SU-DHL-6 (cell line): ENCODE measurements at regions not wholly inside any gene's neighbourhood (a gene's known extent, or its start where the extent isn't known, plus 50 kb on each side); places are given as distances from the start of the nearest gene placed in this dataset.

ENCODE experiments used
- H2AFZ ChIP-seq: fragments of 200-600 bp; sonication (generic); 2 replicates; pipeline ENCODE4 v1.6.1; 2014; ENCODE audit warnings: low read depth, mild to moderate bottlenecking, moderate library complexity, mixed read lengths, antibody characterized with exemption, low read length; ENCODE audit not compliant: severe bottlenecking
- H3F3A ChIP-seq: fragments of 200-600 bp; shearing (Covaris generic); 2 replicates; pipeline ENCODE4 v1.6.0; 2016; ENCODE audit warnings: antibody characterized with exemption, mild to moderate bottlenecking; ENCODE audit not compliant: insufficient read depth
- H3K27ac ChIP-seq: fragments of 200-600 bp; sonication (generic); 2 replicates; pipeline ENCODE4 v1.5.1; 2016; ENCODE audit warnings: low read depth, mild to moderate bottlenecking, low read length, moderate library complexity, mixed read lengths
- H3K27me3 ChIP-seq: fragments of 200-600 bp; sonication (generic), shearing (Covaris generic); 2 replicates; pipeline ENCODE4 v1.6.0; 2014; ENCODE audit warnings: mild to moderate bottlenecking, low read length
- H3K36me3 ChIP-seq: fragments of 200-600 bp; sonication (generic); 2 replicates; pipeline ENCODE4 v1.6.1; 2014; ENCODE audit warnings: mild to moderate bottlenecking, low read length, mixed read lengths
- H3K4me2 ChIP-seq: fragments of 300-600, 200-600 bp; shearing (Covaris generic), sonication (generic); 2 replicates; pipeline ENCODE4 v1.6.0; 2014; ENCODE audit warnings: low read length, low read depth, mild to moderate bottlenecking; ENCODE audit not compliant: poor library complexity, severe bottlenecking
- H3K4me3 ChIP-seq: fragments of 200-600 bp; sonication (generic); 2 replicates; pipeline ENCODE4 v1.5.1; 2014; ENCODE audit warnings: antibody characterized with exemption, low read length, mild to moderate bottlenecking, mixed read lengths; ENCODE audit not compliant: insufficient read depth, poor library complexity, severe bottlenecking
- H3K79me2 ChIP-seq: fragments of 200-600 bp; sonication (generic); 2 replicates; pipeline ENCODE4 v1.6.1; 2014; ENCODE audit warnings: mild to moderate bottlenecking, low read length, moderate library complexity; ENCODE audit not compliant: insufficient read depth
- H3K9ac ChIP-seq: fragments of 200-600 bp; sonication (generic); 2 replicates; pipeline ENCODE4 v1.7.0; 2014; ENCODE audit warnings: mild to moderate bottlenecking, low read length
- H3K9me2 ChIP-seq: fragments of 200-600 bp; sonication (generic); replicated peaks from 2 replicates; pipeline ENCODE4 v1.6.1; 2014; ENCODE audit warnings: low read length; ENCODE audit not compliant: insufficient read depth
- H3K9me3 ChIP-seq: fragments of 200-600 bp; sonication (generic); 2 replicates; pipeline ENCODE4 v1.6.1; 2014; ENCODE audit warnings: low read length, mixed read lengths; ENCODE audit not compliant: insufficient read depth
- H4K20me1 ChIP-seq: fragments of 200-600 bp; sonication (generic); 2 replicates; pipeline ENCODE4 v1.6.1; 2014; ENCODE audit warnings: low read depth, mild to moderate bottlenecking, antibody characterized with exemption, low read length, moderate library complexity, mixed read lengths
- CTCF ChIP-seq: fragments of 200-600 bp; sonication (generic); IDR thresholded peaks from one replicate; pipeline ENCODE4 v1.5.1; 2017; ENCODE audit warnings: antibody characterized with exemption, mild to moderate bottlenecking, low read length, moderate library complexity; ENCODE audit not compliant: insufficient read depth, poor library complexity, severe bottlenecking
- EZH2phosphoT487 ChIP-seq: fragments of 200-600 bp; sonication (generic), shearing (Covaris generic); conservative IDR thresholded peaks from 2 replicates; pipeline ENCODE4 v1.6.1; 2018; ENCODE audit warnings: mild to moderate bottlenecking, antibody characterized with exemption, low read length, moderate library complexity, mixed read lengths

- Histone ChIP-seq H4K20me1 (no peaks in the 10 kb centered on the region), H3K4me2 (no peak overlapping the region), H3F3A (no peaks in the 10 kb centered on the region), H3K9ac (no peak overlapping the region), H3K27me3 (no peaks in the 10 kb centered on the region), H3K9me2 (no peaks in the 10 kb centered on the region), H3K9me3 (no peaks in the 10 kb centered on the region), H3K36me3 (no peaks in the 10 kb centered on the region), H3K27ac (no peak overlapping the region), H3K4me3 (no peak overlapping the region), H3K79me2 (no peaks in the 10 kb centered on the region), H2AFZ (no peak overlapping the region)
- no peak for TF ChIP-seq CTCF
- TF ChIP-seq EZH2phosphoT487: no peak
These were observed 165.1 kb upstream of the CACNA1E start for GRCh38 chr1:181318022-181318857.

- H3K4me2 ChIP-seq: no peak overlapping the region
- H3K79me2 ChIP-seq: no peaks in the 10 kb centered on the region
- H3K9ac ChIP-seq: no peak overlapping the region
- no peak overlapping the region for H3K27ac ChIP-seq
- H3K9me3 ChIP-seq: no peaks in the 10 kb centered on the region
- H3K9me2 ChIP-seq: no peaks in the 10 kb centered on the region
- no peak overlapping the region for H2AFZ ChIP-seq
- no peaks in the 10 kb centered on the region for H3K36me3 ChIP-seq
- H3K4me3 ChIP-seq: no peak overlapping the region
- H3F3A ChIP-seq: no peaks in the 10 kb centered on the region
- H3K27me3 ChIP-seq: no peaks in the 10 kb centered on the region
- no peaks in the 10 kb centered on the region for H4K20me1 ChIP-seq
- TF ChIP-seq CTCF (no peak), EZH2phosphoT487 (no peak)
These were observed 164.5 kb upstream of the CACNA1E start for GRCh38 chr1:181318858-181319235.

DNA sequence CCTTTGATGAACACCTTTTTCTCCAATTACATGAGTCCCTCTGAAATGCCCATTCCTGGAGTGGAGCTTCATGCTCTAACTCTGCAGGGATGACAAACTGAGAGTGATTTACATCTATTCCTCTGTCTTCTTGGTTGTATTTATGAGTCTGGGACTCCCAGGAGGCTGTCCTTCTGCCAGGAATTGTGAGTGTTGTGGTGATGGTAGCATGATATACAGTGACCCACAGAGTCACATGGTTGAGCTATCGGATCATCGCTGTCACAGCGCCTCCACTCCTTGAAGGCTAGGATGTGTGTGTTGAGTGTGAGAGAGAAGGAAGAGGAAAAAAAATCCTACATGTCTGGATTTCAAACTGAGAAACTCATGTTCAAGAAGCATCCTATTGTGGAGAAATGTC is 163.4 kb upstream of the CACNA1E start:
- no peak overlapping the region for H2AFZ ChIP-seq
- H3K27me3 ChIP-seq: no peaks in the 10 kb centered on the region
- no peaks in the 10 kb centered on the region for H3K9me3 ChIP-seq
- H4K20me1 ChIP-seq: no peaks in the 10 kb centered on the region
- no peaks in the 10 kb centered on the region for H3F3A ChIP-seq
- no peaks in the 10 kb centered on the region for H3K79me2 ChIP-seq
- H3K4me2 ChIP-seq: no peak overlapping the region
- no peaks in the 10 kb centered on the region for H3K36me3 ChIP-seq
- H3K9ac ChIP-seq: no peak overlapping the region
- H3K27ac ChIP-seq: no peak overlapping the region
- no peak for TF ChIP-seq CTCF
- TF ChIP-seq EZH2phosphoT487: no peak
- no peak overlapping the region for H3K4me3 ChIP-seq
- no peaks in the 10 kb centered on the region for H3K9me2 ChIP-seq
